Karpas-422 (cell line): ENCODE measurements at regions not wholly inside any gene's neighbourhood (a gene's known extent, or its start where the extent isn't known, plus 50 kb on each side); places are given as distances from the start of the nearest gene placed in this dataset.

ENCODE experiments used
- DNase-seq: peaks from one replicate; pipeline ENCODE4 v3.0.0-alpha.2; 2015
- H2AFZ ChIP-seq: fragments of 200-600 bp; sonication (generic); 2 replicates; pipeline ENCODE4 v1.6.1; 2014; ENCODE audit warnings: antibody characterized with exemption, low read length, mixed read lengths
- H3K27ac ChIP-seq: fragments of 200-600 bp; sonication (generic); 2 replicates; pipeline ENCODE4 v1.5.1; 2014; ENCODE audit warnings: mild to moderate bottlenecking, low read length, moderate library complexity
- H3K27me3 ChIP-seq: fragments of 200-600 bp; sonication (generic); 2 replicates; pipeline ENCODE4 v1.6.1; 2014; ENCODE audit warnings: low read length, mixed read lengths
- H3K36me3 ChIP-seq: fragments of 200-600 bp; sonication (generic); 2 replicates; pipeline ENCODE4 v1.6.1; 2014; ENCODE audit warnings: low read length, mixed read lengths; ENCODE audit not compliant: insufficient read depth
- H3K4me1 ChIP-seq: fragments of 200-600 bp; sonication (generic); 2 replicates; pipeline ENCODE4 v1.6.1; 2014; ENCODE audit warnings: mild to moderate bottlenecking, low read length, mixed read lengths
- H3K4me2 ChIP-seq: fragments of 200-600 bp; sonication (generic); 2 replicates; pipeline ENCODE4 v1.6.1; 2014; ENCODE audit warnings: low read length, low read depth, mild to moderate bottlenecking; ENCODE audit not compliant: poor library complexity, severe bottlenecking
- H3K4me3 ChIP-seq: fragments of 200-600 bp; sonication (generic); 2 replicates; pipeline ENCODE4 v1.5.1; 2014; ENCODE audit warnings: mild to moderate bottlenecking, antibody characterized with exemption, low read length, mixed read lengths
- H3K79me2 ChIP-seq: fragments of 200-600 bp; sonication (generic); 2 replicates; pipeline ENCODE4 v1.6.1; 2014; ENCODE audit warnings: mild to moderate bottlenecking, low read length, mixed read lengths
- H3K9ac ChIP-seq: fragments of 200-600 bp; sonication (generic); 2 replicates; pipeline ENCODE4 v1.6.0; 2014; ENCODE audit warnings: low read length
- H3K9me2 ChIP-seq: fragments of 200-600 bp; sonication (generic), shearing (Covaris generic); replicated peaks from 2 replicates; pipeline ENCODE4 v1.6.0; 2014; ENCODE audit warnings: mild to moderate bottlenecking, low read length, moderate library complexity; ENCODE audit not compliant: insufficient read depth
- H3K9me3 ChIP-seq: fragments of 300-700, 200-600 bp; sonication (generic); 2 replicates; pipeline ENCODE4 v1.6.1; 2014; ENCODE audit warnings: low read length, mixed read lengths
- H4K20me1 ChIP-seq: fragments of 200-600 bp; sonication (generic); 2 replicates; pipeline ENCODE4 v1.6.1; 2014; ENCODE audit warnings: mild to moderate bottlenecking, antibody characterized with exemption, low read length, low read depth; ENCODE audit not compliant: insufficient read depth

- Histone ChIP-seq H2AFZ (no peak overlapping the region), H3K79me2 (no peaks in the 10 kb centered on the region), H3K27ac (no peak overlapping the region), H3K4me3 (no peak overlapping the region), H3K36me3 (no peaks in the 10 kb centered on the region), H3K4me2 (no peak overlapping the region), H3K9ac (no peak overlapping the region), H3K9me2 (no peaks in the 10 kb centered on the region), H3K9me3 (no peaks in the 10 kb centered on the region), H4K20me1 (no peaks in the 10 kb centered on the region), H3K27me3 (no peaks in the 10 kb centered on the region), H3K4me1 (no peaks in the 10 kb centered on the region)
- no peak for DNase-seq
Observed at GRCh38 chr10:90418869-90419652, 438.8 kb downstream of the HTR7 start.

GRCh38 chr10:90420637-90421318 lies 437.1 kb downstream of the HTR7 start:
- H4K20me1 ChIP-seq, result no peaks in the 10 kb centered on the region
- no peaks in the 10 kb centered on the region for H3K9me2 ChIP-seq
- no peak overlapping the region for H3K9ac ChIP-seq
- no peaks in the 10 kb centered on the region for H3K36me3 ChIP-seq
- no peaks in the 10 kb centered on the region for H3K27me3 ChIP-seq
- no peak overlapping the region for H3K27ac ChIP-seq
- H3K79me2 ChIP-seq, result no peaks in the 10 kb centered on the region
- H2AFZ ChIP-seq, result no peak overlapping the region
- no peak for DNase-seq
- H3K4me1 ChIP-seq, result no peaks in the 10 kb centered on the region
- no peaks in the 10 kb centered on the region for H3K9me3 ChIP-seq
- H3K4me3 ChIP-seq, result no peak overlapping the region
- H3K4me2 ChIP-seq, result no peak overlapping the region

- H3K9me2 ChIP-seq, result no peaks in the 10 kb centered on the region
- no peaks in the 10 kb centered on the region for H3K9me3 ChIP-seq
- no peak overlapping the region for H3K9ac ChIP-seq
- no peaks in the 10 kb centered on the region for H3K27me3 ChIP-seq
- DNase-seq, result no peak
- no peaks in the 10 kb centered on the region for H3K36me3 ChIP-seq
- no peaks in the 10 kb centered on the region for H4K20me1 ChIP-seq
- no peak overlapping the region for H3K4me3 ChIP-seq
- no peak overlapping the region for H2AFZ ChIP-seq
- no peaks in the 10 kb centered on the region for H3K79me2 ChIP-seq
- no peaks in the 10 kb centered on the region for H3K4me1 ChIP-seq
- H3K27ac ChIP-seq, result no peak overlapping the region
- no peak overlapping the region for H3K4me2 ChIP-seq
Observed at GRCh38 chr10:90421874-90422273, 436.0 kb downstream of the HTR7 start.

- Histone ChIP-seq H3K4me3 (no peak overlapping the region), H3K36me3 (no peaks in the 10 kb centered on the region), H3K27me3 (no peaks in the 10 kb centered on the region), H3K79me2 (no peaks in the 10 kb centered on the region), H3K4me1 (no peaks in the 10 kb centered on the region), H3K9ac (no peak overlapping the region), H3K27ac (no peak overlapping the region), H3K9me3 (no peaks in the 10 kb centered on the region), H2AFZ (no peak overlapping the region), H3K4me2 (no peak overlapping the region), H3K9me2 (no peaks in the 10 kb centered on the region), H4K20me1 (no peaks in the 10 kb centered on the region)
- DNase-seq, result no peak
Observed at GRCh38 chr10:90424730-90425129, 433.1 kb downstream of the HTR7 start.

- Histone ChIP-seq H3K27ac (no peak overlapping the region), H3K27me3 (no peaks in the 10 kb centered on the region), H3K4me1 (no peaks in the 10 kb centered on the region), H3K9me3 (no peaks in the 10 kb centered on the region), H3K4me2 (no peak overlapping the region), H3K79me2 (no peaks in the 10 kb centered on the region), H3K36me3 (no peaks in the 10 kb centered on the region), H2AFZ (no peak overlapping the region), H3K9me2 (no peaks in the 10 kb centered on the region), H3K9ac (no peak overlapping the region), H3K4me3 (no peak overlapping the region), H4K20me1 (no peaks in the 10 kb centered on the region)
- DNase-seq, result no peak
Observed at GRCh38 chr10:90430186-90430585, 427.7 kb downstream of the HTR7 start.

GRCh38 chr10:90432866-90433265 lies 425.0 kb downstream of the HTR7 start:
- no peaks in the 10 kb centered on the region for H3K36me3 ChIP-seq
- H4K20me1 ChIP-seq, result no peaks in the 10 kb centered on the region
- no peak overlapping the region for H3K27ac ChIP-seq
- no peak for DNase-seq
- no peaks in the 10 kb centered on the region for H3K79me2 ChIP-seq
- H3K9ac ChIP-seq, result no peak overlapping the region
- no peaks in the 10 kb centered on the region for H3K27me3 ChIP-seq
- H3K9me2 ChIP-seq, result no peaks in the 10 kb centered on the region
- no peak overlapping the region for H3K4me3 ChIP-seq
- H2AFZ ChIP-seq, result no peak overlapping the region
- no peak overlapping the region for H3K4me2 ChIP-seq
- H3K9me3 ChIP-seq, result no peaks in the 10 kb centered on the region
- no peaks in the 10 kb centered on the region for H3K4me1 ChIP-seq

GRCh38 chr10:90435296-90435695 lies 422.5 kb downstream of the HTR7 start:
- no peak overlapping the region for H3K4me3 ChIP-seq
- H3K27ac ChIP-seq, result no peak overlapping the region
- H3K9me2 ChIP-seq, result no peaks in the 10 kb centered on the region
- no peak for DNase-seq
- no peaks in the 10 kb centered on the region for H3K4me1 ChIP-seq
- H3K27me3 ChIP-seq, result no peaks in the 10 kb centered on the region
- no peak overlapping the region for H3K4me2 ChIP-seq
- no peaks in the 10 kb centered on the region for H3K9me3 ChIP-seq
- H2AFZ ChIP-seq, result no peak overlapping the region
- H3K36me3 ChIP-seq, result no peaks in the 10 kb centered on the region
- H4K20me1 ChIP-seq, result no peaks in the 10 kb centered on the region
- H3K79me2 ChIP-seq, result no peaks in the 10 kb centered on the region
- H3K9ac ChIP-seq, result no peak overlapping the region

GRCh38 chr10:90437452-90437851 lies 420.4 kb downstream of the HTR7 start:
- Histone ChIP-seq H3K9ac (no peak overlapping the region), H3K36me3 (no peaks in the 10 kb centered on the region)
- no peak for DNase-seq

More at GRCh38 chr10:90437452-90437851, 420.4 kb downstream of the HTR7 start:
- Histone ChIP-seq H3K27ac (no peak overlapping the region), H3K27me3 (no peaks in the 10 kb centered on the region), H3K9me3 (no peaks in the 10 kb centered on the region), H3K4me2 (no peak overlapping the region), H2AFZ (no peak overlapping the region), H4K20me1 (no peaks in the 10 kb centered on the region), H3K9me2 (no peaks in the 10 kb centered on the region), H3K79me2 (no peaks in the 10 kb centered on the region), H3K4me1 (no peaks in the 10 kb centered on the region), H3K4me3 (no peak overlapping the region)
